ENCODE measurements at regions not wholly inside any gene's neighbourhood (a gene's known extent, or its start where the extent isn't known, plus 50 kb on each side); places are given as distances from the start of the nearest gene placed in this dataset.
"Not testable (repeated sequence)": the region's sequence is repeated elsewhere in the genome, so short reads cannot be mapped to it uniquely, and the experiment has no call there.

DNA sequence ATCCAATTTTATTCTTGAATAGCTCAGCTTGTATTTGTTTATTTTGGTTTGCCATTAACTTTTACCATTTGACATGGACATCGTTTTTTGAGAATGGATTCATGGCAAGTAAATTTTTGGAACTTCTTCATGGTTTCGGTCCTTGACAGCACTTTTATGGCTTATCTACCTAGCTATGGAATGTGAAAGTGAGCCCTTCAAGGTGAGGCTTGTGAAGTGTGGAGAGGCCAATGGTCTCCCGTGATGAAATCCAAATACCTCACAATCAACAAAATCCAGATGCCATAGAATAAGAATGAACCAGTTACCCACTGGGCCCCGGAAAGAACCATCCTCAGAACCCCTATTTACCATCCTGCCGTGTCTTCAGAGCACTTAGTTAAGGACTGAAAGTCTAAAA, 978.8 kb downstream of the FSCB start:
- DNase-seq, result no peak

DNA sequence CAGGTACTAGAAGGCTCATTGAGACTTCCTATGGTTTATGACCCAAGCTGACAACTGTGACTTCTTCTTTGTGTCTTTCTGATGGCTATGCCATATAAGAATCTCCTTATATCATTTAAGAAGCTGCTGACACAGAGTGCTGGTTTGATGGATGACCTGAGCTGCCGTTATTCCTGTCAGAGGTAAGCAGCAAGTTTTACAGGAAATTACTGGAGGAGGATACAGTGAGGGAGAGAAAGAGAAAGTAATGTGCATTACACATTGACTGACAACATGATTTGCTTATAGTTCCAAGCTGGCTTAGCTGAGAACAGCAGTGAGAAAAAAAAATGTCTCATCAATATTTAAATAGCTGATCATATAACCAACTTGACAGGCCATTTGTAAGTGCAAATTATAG, 981.4 kb downstream of the FSCB start:
- DNase-seq, result no peak

DNA sequence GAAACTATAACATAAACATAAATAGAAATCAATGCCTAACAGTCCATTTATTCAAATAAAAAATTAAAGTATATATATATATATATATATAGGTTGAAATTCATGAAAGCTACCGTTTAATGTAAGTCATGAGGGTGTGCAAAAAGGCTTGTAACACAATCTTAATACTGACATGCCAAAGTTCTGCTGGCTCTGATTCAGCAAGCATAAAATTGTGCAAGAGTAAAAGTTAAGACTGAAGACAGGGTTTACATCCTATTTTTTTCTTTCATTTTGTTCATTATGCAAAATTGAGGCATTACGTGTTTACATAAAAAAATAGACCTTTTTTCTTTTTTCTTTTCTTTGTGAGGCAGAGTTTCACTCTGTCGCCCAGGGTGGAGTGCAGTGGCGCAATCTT, 984.2 kb downstream of the FSCB start:
- DNase-seq, result no peak

DNA sequence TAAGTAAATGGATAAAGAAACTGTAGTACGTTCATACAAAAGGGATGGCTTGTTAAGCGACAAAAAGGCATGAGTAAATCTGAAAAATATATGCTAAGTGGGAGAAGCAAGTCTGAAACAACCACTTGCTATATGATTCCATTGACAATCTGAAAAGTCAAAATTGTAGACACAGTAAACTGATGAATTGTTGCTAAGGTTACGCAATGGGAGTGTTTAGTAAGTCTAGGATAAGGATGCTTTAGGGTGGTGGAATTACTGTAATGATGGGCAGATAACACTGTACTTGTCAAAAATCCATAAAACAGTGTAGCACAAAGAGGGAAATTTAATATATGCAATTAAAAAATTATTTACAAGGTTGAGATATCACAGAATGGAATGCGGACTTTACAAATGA, 984.9 kb downstream of the FSCB start:
- no peak for DNase-seq

DNA sequence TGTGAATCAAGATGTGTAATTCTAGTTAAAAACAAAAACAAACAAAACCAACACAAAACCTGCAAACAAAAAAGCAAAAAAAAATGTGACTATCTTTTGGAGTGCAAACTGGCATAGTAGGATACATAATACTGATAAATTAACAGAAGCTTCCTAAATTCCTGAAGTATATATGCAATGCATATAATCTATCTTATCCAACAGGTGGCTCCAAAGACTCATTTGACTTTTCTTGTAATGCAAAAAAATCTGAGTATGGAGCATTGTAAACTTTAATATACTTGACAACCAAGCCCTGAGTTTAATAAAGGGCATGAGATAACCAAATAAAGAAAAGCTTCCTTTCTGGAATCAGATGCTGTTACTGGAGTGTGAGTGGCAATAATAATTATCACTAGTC, 1003.6 kb downstream of the FSCB start:
- no peak for DNase-seq

DNA sequence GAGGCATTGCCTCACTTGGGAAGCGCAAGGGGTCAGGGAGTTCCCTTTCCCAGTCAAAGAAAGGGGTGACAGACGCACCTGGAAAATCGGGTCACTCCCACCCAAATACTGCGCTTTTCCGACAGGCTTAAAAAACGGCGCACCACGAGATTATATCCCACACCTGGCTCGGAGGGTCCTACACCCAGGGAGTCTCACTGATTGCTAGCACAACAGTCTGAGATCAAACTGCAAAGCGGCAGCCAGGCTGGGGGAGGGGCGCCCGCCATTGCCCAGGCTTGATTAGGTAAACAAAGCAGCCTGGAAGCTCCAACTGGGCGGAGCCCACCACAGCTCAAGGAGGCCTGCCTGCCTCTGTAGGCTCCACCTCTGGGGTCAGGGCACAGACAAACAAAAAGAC, 1014.7 kb downstream of the FSCB start:
- DNase-seq, result not testable (repeated sequence)

DNA sequence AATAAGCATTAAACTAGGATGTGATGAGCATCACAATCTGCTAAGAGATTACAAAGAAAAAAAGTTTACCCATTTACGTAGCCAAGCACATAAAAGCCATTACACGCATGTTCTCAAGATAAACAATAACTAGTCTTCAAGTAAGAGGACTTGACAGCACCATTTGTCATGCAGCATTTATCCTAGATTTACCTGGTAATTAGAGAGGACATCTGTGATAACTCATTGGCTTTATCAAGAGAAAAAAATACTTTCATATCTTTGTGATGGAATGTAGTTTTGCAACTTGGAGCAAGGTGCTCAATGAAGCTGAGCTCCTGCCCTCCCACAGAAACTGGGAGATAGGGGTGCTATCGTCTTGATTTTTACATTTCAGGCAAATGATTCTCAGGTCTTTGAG, 1023.7 kb downstream of the FSCB start:
- DNase-seq, result no peak

DNA sequence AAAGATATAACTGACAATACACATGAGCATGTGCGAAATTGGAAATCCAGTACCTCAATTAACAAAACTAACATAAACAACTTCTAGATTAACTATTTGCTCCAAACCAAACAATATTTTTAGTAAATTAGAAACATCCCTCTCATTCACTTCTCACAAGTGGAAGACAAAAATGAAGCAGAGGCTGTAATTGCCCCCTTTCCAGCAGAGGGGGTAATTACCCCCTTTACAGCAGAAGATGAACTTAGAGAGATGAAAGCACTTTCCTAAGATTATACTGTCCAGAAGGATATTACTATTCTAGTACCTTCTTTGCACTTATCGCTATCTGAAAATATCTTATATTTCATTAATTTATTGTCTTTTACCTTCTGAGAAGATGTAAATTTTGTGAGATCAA, 1025.2 kb downstream of the FSCB start:
- DNase-seq, result no peak

DNA sequence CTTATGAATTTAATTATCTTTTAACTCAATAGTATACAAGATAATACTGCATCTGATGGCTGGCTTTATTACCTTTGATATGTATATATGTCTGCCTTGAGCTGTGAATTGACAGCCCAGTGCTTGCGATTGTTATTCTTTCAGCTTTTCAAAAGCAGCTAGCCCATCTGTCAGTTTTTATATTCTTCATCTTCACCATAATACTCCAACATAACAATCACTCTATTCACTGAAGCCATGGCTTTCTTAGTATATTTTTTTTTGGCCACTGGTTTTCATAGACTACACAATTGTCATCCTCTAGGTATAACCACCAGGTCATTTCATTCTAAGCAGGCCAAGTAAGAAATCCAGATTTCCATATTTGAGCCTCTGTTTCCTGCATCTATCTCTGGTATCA, 1026.1 kb downstream of the FSCB start:
- no peak for DNase-seq

DNA sequence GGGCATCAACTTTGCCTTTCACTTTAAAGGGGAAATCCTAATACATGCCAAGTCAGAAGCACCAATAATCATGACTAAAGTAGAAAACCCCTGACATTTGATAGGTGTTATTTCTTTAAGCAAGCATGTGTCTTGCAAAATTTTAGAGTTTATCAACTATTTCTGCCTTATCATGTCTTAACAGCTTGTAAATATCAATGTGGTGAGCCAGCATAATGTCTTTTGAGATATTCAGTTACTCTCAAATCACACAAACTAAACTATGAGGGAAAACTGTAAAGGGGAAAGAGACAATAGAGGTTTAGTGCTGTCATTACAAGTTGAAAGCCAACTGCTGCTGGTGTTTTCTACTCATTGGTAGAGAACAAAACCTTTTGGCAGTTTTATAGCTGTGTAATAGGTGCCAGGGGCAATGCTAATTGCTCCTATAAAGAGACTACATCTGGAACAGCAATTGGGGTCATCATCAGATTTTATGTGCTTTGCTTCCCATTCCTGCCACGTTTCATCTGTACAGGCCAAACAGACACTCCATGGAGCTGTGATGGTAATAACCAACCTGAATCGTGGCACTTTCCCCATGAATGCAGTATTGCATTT, 1027.4 kb downstream of the FSCB start:
- DNase-seq, result no peak

DNA sequence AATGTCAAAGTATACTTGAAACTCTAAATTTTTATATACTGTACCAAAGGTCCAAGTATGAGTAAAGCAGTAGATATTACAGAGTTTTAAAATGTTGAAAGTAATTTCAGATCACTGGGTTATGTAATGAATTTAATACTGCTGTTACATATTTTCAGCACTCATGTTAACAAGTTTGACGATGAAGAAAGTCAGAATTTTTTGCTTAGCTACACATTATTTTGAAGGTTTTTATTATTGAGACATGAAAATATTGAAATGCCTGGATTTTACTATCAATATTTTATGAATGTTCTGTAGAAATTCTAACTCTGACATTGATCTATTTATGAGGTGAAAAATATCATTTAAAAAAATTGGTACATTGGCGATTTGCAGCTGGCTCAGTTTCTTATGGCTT, 1030.3 kb downstream of the FSCB start:
- DNase-seq, result no peak

DNA sequence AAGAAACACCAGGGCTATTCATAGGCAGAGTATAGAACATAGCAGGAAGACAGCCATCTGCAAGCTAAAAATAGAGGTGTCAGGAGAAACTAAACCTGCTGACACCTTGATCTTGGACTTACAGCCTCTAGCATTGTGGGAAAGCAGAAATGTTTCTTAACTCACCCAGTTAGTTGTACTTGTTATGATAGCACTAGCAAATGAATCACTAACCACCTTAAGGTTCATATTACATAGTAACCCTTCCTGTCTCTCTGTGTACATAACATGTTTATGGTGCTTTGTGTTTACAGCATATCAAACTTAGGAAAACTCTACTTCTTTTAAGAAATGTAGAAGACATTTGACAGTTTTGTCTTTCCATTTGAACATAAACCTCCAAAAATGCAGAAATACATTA, 1031.3 kb downstream of the FSCB start:
- no peak for DNase-seq

DNA sequence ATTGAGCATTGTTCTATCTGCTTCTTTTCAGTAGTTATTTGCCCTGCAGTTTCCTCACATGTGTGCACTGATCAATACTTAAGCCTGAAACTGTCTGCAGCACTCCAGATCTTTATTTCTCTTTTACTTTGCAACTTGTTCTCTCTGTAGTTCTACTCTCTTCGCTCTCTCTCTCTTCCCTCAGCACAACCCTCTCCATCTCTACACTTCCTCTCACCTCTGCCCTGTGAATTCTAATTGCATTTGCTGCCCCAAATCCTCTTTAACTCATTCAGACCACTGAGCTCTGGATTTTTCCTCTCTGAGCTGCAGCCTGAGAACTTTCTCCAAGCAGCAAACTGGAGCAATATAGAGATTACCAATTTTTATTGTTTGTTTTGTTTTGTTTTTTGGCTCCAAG, 1035.5 kb downstream of the FSCB start:
- no peak for DNase-seq

DNA sequence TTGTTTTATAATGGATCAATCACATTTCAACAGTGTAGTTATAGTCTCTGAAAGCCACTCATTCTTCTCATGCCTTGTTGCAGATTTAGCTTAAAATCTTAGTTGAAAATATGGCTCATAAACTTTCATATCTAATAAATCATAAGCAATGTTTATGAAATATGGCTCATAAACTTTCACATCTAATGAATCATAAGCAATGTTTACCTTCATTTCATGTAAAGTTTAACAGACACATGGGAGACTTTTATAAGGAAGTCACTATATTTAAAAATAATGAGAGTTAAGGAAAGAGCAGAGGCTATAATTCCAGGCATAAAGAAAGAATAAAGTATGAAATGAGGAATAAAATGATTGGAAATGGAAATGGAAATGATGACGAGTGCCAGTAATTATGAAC, 1042.1 kb downstream of the FSCB start:
- no peak for DNase-seq

DNA sequence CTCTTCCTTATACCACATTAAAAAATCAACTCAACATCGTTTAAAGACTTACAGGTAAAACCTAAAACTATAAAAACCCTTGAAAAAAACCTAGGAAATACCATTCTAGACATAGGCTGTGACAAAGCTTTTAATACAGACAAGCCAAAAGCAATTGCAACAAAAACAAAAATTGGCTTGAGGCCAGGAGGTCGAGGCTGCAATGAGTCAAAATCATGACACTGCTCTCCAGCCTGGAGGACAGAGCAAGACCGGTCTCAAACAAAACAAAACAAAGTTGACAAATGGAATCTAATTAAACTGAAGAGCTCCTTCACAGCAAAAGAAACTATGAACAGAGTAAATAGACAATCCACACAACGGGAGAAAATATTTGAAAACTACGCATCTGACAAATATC, 1057.8 kb downstream of the FSCB start:
- DNase-seq, result no peak

DNA sequence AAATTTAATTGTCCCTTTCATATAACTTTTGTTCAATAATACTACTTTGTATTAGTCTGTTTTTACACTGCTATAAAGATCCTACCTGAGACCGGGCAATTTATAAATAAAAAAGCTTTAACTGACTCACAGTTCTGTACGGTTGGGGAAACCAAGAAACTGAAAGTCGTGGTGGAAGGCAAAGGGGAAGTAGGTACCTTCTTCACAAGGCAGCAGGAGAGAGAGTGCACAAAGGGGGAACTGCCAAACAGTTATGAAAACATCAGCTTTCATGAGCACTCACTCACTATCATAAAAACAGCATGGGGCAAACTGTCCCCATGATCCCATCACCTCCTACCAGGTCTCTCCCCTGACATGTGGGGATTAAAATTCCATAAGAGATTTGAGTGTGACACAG, 1069.0 kb downstream of the FSCB start:
- peak; percentile 96 for DNase-seq

DNA sequence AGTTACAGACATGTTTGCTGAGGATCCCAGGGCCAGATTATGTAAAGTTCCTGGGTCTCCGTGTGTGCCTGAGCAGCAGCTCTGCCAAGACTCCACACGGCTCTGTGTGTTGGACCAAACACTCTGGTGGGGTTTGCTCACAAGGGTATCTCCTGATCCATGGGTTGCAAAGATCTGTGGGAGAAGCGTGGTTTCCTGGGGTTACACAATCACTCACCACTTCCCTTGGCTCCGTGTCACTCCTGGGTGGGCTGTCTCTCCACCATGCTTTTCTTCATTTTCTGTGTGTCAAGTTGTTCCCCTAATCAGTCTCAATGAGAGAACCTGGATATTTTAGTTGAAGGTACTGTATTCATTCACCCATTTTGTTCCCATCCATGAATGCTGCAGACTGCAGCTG, 1088.8 kb downstream of the FSCB start:
- DNase-seq, result peak; percentile 86

DNA sequence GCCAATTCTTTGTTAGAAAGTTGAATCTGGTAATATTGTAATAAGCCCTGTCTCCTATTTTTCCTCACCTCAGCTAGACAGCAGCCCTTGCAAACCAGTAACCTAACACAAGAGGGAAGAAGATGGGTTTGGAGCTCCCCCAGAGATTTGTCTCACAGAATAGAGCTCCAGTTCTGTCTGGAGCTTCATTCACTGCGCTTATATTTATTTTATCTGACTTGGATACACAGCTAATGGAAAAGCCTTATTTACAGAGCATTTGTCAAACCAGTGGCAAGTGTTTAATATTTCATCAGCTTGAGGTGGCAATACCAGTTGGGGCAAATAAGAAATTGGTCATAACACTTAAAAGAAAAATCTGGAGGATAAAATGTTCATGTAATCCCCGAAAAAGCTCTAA, 1094.0 kb downstream of the FSCB start:
- no peak for DNase-seq

DNA sequence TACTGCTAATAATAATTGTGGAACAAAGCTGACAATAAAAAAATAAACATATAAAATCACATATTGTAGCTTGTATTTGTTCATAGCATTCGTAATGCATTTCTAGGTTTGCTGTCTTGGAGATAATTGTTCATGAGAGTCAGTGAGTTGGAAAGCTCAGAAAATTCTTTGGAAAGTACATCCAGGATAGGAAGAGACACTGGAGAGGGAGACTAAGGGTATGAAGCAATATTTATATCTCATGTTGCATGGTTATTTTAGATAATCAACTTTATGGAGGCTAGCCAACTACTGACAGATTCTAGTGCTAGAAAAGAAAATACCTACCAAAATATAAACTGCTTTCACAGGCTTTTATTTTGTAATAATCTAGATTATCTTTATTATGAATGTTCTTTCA, 1095.2 kb downstream of the FSCB start:
- no peak for DNase-seq

DNA sequence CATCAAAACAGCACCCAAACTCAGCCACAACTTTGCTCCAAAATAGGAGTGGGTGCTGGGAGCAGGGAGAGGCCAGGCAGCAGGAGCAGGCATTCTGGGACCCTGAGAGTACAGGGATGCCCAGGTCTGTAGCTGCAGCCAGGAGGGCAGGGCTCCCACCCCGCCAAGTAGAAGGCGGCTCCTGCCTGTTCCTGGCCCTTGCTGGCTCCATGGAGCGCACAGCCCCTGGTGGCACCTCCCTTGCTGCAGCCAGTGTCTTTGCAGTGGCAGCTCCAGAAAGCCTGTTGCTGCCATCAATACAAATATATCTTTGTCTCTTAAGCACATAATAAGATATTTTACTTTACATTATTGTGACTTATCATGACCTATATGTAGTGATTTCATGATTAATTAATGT, 1096.5 kb downstream of the FSCB start:
- no peak for DNase-seq

DNA sequence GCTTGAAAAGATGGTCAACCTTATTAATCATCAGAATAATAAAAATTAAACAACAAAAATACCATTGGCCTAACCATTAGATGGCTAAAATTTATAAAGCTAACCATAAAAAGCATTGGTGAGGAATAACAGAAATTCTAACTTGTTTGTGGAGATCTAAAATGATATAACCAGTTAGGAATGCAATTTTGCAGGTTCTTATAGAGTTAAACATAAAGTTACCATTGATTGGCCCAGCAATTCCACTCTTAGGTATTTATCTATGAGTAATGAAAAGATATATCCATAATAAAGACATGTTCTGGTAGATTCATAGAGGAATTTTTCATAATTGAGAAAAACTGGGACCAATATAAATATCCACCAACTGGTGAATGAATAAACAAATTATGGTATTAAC, 1098.6 kb downstream of the FSCB start:
- DNase-seq, result no peak

DNA sequence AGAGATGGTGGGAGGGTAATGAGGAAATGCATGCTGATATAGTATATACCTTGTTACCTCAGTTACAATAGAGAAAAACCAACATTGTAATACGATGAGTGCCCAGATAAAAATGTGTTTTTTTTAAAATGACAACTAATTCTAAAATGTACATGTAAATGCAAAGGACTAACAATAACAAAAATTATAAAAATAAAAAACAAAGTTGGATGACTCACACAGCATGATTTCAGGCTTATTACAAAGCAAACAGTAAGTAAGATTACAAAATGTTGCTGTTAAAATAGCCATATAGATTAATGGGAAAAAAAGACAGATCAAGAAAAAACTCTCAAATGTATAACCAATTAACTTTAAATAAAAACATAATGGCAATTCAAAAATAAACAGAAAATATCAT, 1099.4 kb downstream of the FSCB start:
- DNase-seq, result no peak

DNA sequence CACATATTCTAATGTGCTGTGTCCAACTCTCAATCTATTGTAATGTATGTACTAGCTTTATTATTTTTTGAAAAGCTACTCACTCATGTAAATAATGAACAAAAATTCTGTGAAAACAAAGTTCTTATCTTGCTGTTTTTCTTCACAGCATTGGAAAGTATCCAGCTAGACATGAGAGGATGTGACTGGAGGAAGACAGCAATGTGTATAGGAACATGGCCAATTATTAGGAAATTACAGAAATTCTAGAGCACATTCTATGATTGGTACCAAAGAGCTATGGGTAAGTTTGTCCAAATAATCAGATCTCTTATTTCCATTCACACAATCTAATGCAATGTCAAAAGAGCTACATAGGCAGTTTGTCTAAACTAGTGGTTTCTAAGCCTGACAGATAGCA, 1100.2 kb downstream of the FSCB start:
- no peak for DNase-seq

DNA sequence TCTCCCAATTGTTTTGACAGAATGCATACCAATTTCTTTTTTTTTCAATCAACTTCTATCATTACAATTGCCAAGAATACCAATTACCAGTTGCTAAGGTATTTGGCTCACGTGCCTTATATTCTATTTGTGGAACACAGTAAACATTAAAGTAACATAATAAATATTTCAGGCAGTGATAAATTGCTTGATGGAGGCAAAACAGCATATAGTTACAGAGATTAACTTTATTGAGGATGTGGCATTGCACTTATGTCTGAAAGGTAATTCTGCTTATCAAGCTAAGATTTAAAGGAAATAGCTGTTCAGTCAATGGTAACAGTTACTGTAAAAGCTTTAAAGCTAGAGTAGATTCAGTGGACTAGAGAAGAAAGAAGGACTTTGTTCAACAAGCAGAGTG, 1107.8 kb downstream of the FSCB start:
- no peak for DNase-seq

DNA sequence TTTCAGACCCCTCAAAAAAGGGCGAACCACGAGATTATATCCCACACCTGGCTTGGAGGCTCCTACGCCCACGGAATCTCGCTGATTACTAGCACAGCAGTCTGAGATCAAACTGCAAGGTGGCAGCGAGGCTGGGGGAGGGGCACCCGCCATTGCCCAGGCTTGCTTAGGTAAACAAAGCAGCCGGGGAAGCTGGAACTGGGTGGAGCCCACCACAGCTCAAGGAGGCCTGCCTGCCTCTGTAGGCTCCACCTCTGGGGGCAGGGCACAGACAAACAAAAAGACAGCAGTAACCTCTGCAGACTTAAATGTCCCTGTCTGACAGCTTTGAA, 1136.6 kb downstream of the FSCB start:
- DNase-seq, result not testable (repeated sequence)

Data from MV-4-11 (cell line).